ENCODE measurements at regions not wholly inside any gene's neighbourhood (a gene's known extent, or its start where the extent isn't known, plus 50 kb on each side); places are given as distances from the start of the nearest gene placed in this dataset.

- ChIA-PET CTCF (interaction anchor here (1.3 kb wide), 1 partner anchor 12 kb away, joined by 4 read pairs; no protein-coding TSS in a partner anchor), POLR2A (no interaction called here)
- DNase-seq (ENCODE audit: extremely low spot score) = no peak
- TF ChIP-seq CTCF (IDR thresholded peaks at IDR 0.05; ENCODE audit: control extremely low read depth, extremely low read depth, low read depth, missing control alignments) = no peak
Observed at GRCh38 chr2:221268631-221269030, 303.5 kb downstream of the EPHA4 start.

- no peak for TF ChIP-seq CTCF (IDR thresholded peaks at IDR 0.05; ENCODE audit: control extremely low read depth, extremely low read depth, low read depth, missing control alignments)
- ChIA-PET CTCF (interaction anchor here (1.6 kb wide), 1 partner anchor 10 kb away, joined by 3 read pairs; no protein-coding TSS in a partner anchor), POLR2A (no interaction called here)
- no peak for DNase-seq (ENCODE audit: extremely low spot score)
Observed at GRCh38 chr2:221270806-221271205, 301.3 kb downstream of the EPHA4 start.

GRCh38 chr2:221272729-221273128, 299.4 kb downstream of the EPHA4 start:
- POLR2A ChIA-PET = no interaction called here
- no peak for TF ChIP-seq CTCF (IDR thresholded peaks at IDR 0.05; ENCODE audit: control extremely low read depth, extremely low read depth, low read depth, missing control alignments)
- no peak for DNase-seq (ENCODE audit: extremely low spot score)
- CTCF ChIA-PET = no interaction called here

GRCh38 chr2:221276033-221276432, 296.1 kb downstream of the EPHA4 start:
- CTCF ChIA-PET = no interaction called here
- DNase-seq (ENCODE audit: extremely low spot score) = no peak
- POLR2A ChIA-PET = no interaction called here
- no peak for TF ChIP-seq CTCF (IDR thresholded peaks at IDR 0.05; ENCODE audit: control extremely low read depth, extremely low read depth, low read depth, missing control alignments)

- TF ChIP-seq CTCF (IDR thresholded peaks at IDR 0.05; ENCODE audit: control extremely low read depth, extremely low read depth, low read depth, missing control alignments) = no peak
- CTCF ChIA-PET = no interaction called here
- no peak for DNase-seq (ENCODE audit: extremely low spot score)
- POLR2A ChIA-PET = no interaction called here
Observed at GRCh38 chr2:221276601-221277000, 295.5 kb downstream of the EPHA4 start.

GRCh38 chr2:221282386-221282785, 289.7 kb downstream of the EPHA4 start:
- no peak for DNase-seq (ENCODE audit: extremely low spot score)
- TF ChIP-seq CTCF (IDR thresholded peaks at IDR 0.05; ENCODE audit: control extremely low read depth, extremely low read depth, low read depth, missing control alignments) = no peak
- POLR2A ChIA-PET = no interaction called here
- CTCF ChIA-PET = interaction anchor here (1.4 kb wide), 1 partner anchor 15 kb away, joined by 7 read pairs; no protein-coding TSS in a partner anchor

Data from GM10248 (cell line).